Upper lobe of left lung (tissue), 4 donors: ENCODE measurements at regions not wholly inside any gene's neighbourhood (a gene's known extent, or its start where the extent isn't known, plus 50 kb on each side); places are given as distances from the start of the nearest gene placed in this dataset.

Source experiments
- CTCF ChIP-seq, 6 experiments: fragments of 450-650 bp in 4 of 6; fragments of 200-600 bp in 2 of 6; sonication (generic) in 2 of 6; IDR thresholded peaks; one replicate each; pipeline ENCODE4 v1.5.1; 2016 to 2019; ENCODE audit warnings: antibody characterized with exemption in 6 of 6
- POLR2A ChIP-seq, 4 donors: fragments of 450-650 bp; IDR thresholded peaks; one replicate each; pipeline ENCODE4 v1.5.1; 2016 to 2017; ENCODE audit warnings: antibody characterized with exemption in 4 of 4, mild to moderate bottlenecking in 2 of 4
- POLR2AphosphoS5 ChIP-seq, 2 donors: sonication (generic); formaldehyde crosslinking; IDR thresholded peaks; one replicate each; pipeline ENCODE4 v1.5.1; 2017; ENCODE audit warnings: antibody characterized with exemption in 2 of 2

GRCh38 chr22:47629791-47630655, 867.6 kb downstream of the TBC1D22A start:
- no peak for TF ChIP-seq POLR2AphosphoS5 (IDR thresholded peaks at IDR 0.05)
- TF ChIP-seq CTCF (IDR thresholded peaks at IDR 0.05), result no peak
- TF ChIP-seq POLR2A (IDR thresholded peaks at IDR 0.05), result no peak
